ENCODE measurements at regions not wholly inside any gene's neighbourhood (a gene's known extent, or its start where the extent isn't known, plus 50 kb on each side); places are given as distances from the start of the nearest gene placed in this dataset.

DNA sequence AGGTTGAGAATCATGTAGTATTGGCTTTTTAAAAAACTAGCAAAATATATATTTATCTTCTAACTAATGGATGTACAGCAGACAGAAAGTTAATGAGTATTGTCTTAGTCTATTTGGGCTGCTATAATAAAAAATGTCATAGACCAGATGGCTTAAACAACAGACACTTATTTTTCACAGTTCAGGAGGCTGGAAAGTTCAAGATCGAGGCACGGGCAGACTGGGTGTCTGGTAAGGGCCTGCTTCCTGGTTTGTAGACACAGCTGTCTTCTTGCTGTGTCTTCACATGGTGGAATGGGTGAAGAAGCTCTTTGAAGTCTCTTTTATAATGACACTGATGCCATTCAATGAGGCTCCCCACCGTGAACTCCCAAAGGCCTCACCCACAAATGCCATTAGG lies 70.1 kb upstream of the KRR1 start:
- no peak for TF ChIP-seq TP53 (CRISPR knock-in tag; IDR thresholded peaks at IDR 0.05)
- no peak for TF ChIP-seq PHF8 (IDR thresholded peaks at IDR 0.05; ENCODE audit: borderline replicate concordance, low read depth)
- no peak for TF ChIP-seq POLR2A (IDR thresholded peaks at IDR 0.05; ENCODE audit: low read length)
